HFFc6 (cell line): ENCODE measurements at regions not wholly inside any gene's neighbourhood (a gene's known extent, or its start where the extent isn't known, plus 50 kb on each side); places are given as distances from the start of the nearest gene placed in this dataset.

Source experiments
- DNase-seq: peaks from one replicate; pipeline ENCODE4 v3.0.0-alpha.2; 2018
- H3K27ac Mint-ChIP-seq: 2 replicates; pipeline ENCODE4 v1.8.0; 2020; ENCODE audit warnings: mild to moderate bottlenecking, mixed read lengths
- H3K27me3 Mint-ChIP-seq: 2 replicates; pipeline ENCODE4 v1.8.0; 2021; ENCODE audit warnings: mild to moderate bottlenecking, moderate library complexity, mixed read lengths; ENCODE audit not compliant: insufficient read depth
- H3K36me3 Mint-ChIP-seq: 2 replicates; pipeline ENCODE4 v1.8.0; 2021; ENCODE audit warnings: low read depth, mixed read lengths
- H3K4me1 Mint-ChIP-seq: 2 replicates; pipeline ENCODE4 v1.8.0; 2020; ENCODE audit warnings: low read depth, mixed read lengths
- H3K4me3 Mint-ChIP-seq: 2 replicates; pipeline ENCODE4 v1.8.0; 2020; ENCODE audit warnings: mild to moderate bottlenecking, moderate library complexity, mixed read lengths
- H3K9me3 Mint-ChIP-seq: 2 replicates; pipeline ENCODE4 v1.8.0; 2020; ENCODE audit warnings: mild to moderate bottlenecking, mixed read lengths
- TF ChIP-seq, protein P1 (sequence below): fragments of 200-600 bp; sonication (generic); IDR thresholded peaks from 2 replicates; pipeline ENCODE4 v1.5.0; 2021; ENCODE audit warnings: antibody characterized with exemption, mild to moderate bottlenecking

DNA sequence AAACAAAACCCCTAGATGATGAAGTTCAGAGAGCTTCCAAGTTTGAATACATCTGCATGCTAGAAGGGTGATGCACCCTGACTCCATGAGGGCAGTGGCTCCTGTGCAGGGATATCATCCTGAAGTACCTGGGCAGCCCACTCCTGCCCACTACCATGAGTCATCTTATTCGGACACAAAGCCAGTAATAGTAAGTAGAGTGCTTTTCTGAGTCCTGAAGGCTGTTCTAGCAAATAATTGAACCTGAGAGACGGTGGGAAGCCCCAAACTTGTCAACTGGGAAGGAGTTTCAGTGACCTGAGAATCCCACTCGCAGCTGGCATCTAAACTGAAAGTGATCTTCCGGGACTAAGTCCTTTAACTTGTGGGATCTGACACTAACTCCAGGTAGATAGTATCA is 152.9 kb upstream of the COL21A1 start:
- TF ChIP-seq, protein P1, sequence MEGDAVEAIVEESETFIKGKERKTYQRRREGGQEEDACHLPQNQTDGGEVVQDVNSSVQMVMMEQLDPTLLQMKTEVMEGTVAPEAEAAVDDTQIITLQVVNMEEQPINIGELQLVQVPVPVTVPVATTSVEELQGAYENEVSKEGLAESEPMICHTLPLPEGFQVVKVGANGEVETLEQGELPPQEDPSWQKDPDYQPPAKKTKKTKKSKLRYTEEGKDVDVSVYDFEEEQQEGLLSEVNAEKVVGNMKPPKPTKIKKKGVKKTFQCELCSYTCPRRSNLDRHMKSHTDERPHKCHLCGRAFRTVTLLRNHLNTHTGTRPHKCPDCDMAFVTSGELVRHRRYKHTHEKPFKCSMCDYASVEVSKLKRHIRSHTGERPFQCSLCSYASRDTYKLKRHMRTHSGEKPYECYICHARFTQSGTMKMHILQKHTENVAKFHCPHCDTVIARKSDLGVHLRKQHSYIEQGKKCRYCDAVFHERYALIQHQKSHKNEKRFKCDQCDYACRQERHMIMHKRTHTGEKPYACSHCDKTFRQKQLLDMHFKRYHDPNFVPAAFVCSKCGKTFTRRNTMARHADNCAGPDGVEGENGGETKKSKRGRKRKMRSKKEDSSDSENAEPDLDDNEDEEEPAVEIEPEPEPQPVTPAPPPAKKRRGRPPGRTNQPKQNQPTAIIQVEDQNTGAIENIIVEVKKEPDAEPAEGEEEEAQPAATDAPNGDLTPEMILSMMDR, result no peak
- peaks cover 31% of the 10 kb centered on the region for H3K4me1 Mint-ChIP-seq
- H3K36me3 Mint-ChIP-seq, result peaks cover 26% of the 10 kb centered on the region
- H3K27ac Mint-ChIP-seq, result no peak overlapping the region
- no peak overlapping the region for H3K4me3 Mint-ChIP-seq
- no peak for DNase-seq
- H3K9me3 Mint-ChIP-seq, result peaks cover 10% of the 10 kb centered on the region
- H3K27me3 Mint-ChIP-seq, result peaks cover 2% of the 10 kb centered on the region; the same call in 1 of the 2 replicates

DNA sequence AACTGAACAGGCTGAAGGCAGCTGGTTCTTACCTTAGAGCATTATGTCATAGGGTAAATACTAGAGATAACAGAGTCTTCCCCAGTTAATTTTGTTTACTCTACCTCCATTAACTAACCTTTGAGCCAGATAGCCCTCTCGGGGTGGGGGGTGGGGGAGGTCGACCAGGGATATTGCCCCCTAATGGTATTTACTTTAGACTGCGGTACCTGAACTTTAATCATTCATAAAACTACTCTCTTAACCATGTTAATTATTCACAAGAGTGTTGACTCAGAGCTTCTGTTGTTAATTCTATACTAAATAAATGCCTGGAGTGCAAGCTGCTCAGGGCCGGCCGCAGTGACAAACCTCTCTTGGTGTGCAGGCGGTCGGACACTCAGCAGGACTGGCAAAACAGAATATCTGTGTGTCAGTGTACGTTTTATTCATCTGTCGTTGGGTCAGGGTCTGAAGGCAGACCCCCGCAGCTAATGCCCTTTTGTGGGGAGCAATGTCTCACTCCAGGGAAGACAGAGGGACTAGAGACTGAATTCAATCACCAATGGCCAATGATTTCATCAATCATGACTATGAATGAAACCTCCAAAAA is 152.4 kb upstream of the COL21A1 start:
- Mint-ChIP-seq H3K4me3 (no peak overlapping the region), H3K4me1 (peaks cover 26% of the 10 kb centered on the region), H3K36me3 (peaks cover 26% of the 10 kb centered on the region), H3K27me3 (peaks cover 2% of the 10 kb centered on the region; the same call in 1 of the 2 replicates), H3K27ac (no peak overlapping the region), H3K9me3 (peaks cover 10% of the 10 kb centered on the region)
- TF ChIP-seq, protein P1, result no peak
- DNase-seq, result no peak

DNA sequence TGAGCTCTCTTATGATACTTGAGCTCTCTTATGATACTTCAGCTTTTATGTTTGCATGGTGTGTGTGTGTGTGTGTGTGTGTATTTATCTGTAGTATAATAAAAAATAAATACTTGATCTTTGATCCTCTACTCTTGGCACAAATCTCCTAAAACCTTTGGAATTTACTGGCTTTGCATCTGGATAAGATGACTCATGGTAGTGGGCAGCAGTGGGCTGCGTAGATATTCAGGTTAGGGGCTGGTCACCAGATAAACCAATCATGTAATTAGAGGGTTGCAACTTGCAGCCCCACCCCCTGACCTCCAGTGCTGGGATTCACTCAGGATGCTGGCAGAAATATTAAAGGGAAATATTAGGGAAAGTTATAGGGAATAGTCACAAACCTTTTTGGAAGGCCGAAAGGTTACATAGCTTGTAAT is 151.9 kb upstream of the COL21A1 start:
- H3K4me3 Mint-ChIP-seq, result no peak overlapping the region
- peaks cover 10% of the 10 kb centered on the region for H3K9me3 Mint-ChIP-seq
- H3K27me3 Mint-ChIP-seq, result peaks cover 2% of the 10 kb centered on the region; the same call in 1 of the 2 replicates
- DNase-seq, result no peak
- peaks cover 21% of the 10 kb centered on the region for H3K4me1 Mint-ChIP-seq
- TF ChIP-seq, protein P1, result no peak
- H3K27ac Mint-ChIP-seq, result no peak overlapping the region
- peaks cover 26% of the 10 kb centered on the region for H3K36me3 Mint-ChIP-seq

DNA sequence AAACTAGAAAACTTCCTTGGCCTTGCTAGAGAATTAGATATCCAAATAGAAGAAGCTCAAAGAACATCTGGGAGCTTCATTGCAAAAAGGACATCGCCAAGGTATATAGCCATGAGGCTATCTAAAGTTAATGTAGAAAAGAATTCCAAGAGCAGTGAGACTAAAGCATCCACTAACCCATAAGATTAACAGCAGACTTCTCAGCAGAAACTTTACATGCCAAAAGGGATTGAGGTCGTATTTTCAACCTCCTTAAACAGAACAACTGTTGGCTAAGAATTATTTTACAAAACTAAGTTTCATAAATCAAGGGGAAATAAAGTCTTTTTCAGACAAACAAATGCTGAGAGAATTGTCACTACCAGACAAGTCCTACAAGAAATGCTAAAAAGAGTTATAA is 149.1 kb upstream of the COL21A1 start:
- Mint-ChIP-seq H3K4me1 (peaks cover 11% of the 10 kb centered on the region), H3K27ac (no peak overlapping the region), H3K36me3 (peaks cover 16% of the 10 kb centered on the region), H3K4me3 (no peak overlapping the region), H3K27me3 (peaks cover 2% of the 10 kb centered on the region; the same call in 1 of the 2 replicates), H3K9me3 (peaks cover 6% of the 10 kb centered on the region)
- no peak for DNase-seq
- TF ChIP-seq, protein P1, result no peak

GRCh38 chr6:56393615-56394612 is 146.5 kb upstream of the COL21A1 start:
- Mint-ChIP-seq H3K9me3 (no peaks in the 10 kb centered on the region; the same call in 1 of the 2 replicates), H3K4me1 (peaks cover 3% of the 10 kb centered on the region), H3K27ac (no peak overlapping the region), H3K4me3 (no peak overlapping the region), H3K36me3 (peaks cover 21% of the 10 kb centered on the region), H3K27me3 (peaks cover 2% of the 10 kb centered on the region; the same call in 1 of the 2 replicates)
- TF ChIP-seq, protein P1, result no peak
- DNase-seq, result no peak
